ENCODE measurements at regions not wholly inside any gene's neighbourhood (a gene's known extent, or its start where the extent isn't known, plus 50 kb on each side); places are given as distances from the start of the nearest gene placed in this dataset.

DNA sequence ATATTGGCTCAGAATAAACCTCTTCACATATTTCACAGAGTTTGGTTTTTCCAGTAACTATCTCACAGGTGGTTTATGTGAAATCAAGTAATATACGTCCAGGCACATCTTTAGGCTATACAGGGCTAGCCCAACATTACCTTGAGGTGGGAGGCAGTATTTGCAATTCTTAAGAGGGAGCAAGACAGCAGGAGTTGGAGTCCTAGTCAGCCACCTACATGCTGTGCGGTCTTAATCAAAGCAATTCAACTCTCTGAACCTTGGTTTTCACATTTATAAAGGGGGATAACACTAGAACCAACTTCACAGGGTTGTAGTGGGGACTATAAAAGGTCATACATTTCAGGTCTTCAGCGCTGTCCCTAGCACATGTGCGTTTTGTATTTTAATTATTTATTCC lies 73.5 kb upstream of the FICD start:
- TF ChIP-seq, protein P1, sequence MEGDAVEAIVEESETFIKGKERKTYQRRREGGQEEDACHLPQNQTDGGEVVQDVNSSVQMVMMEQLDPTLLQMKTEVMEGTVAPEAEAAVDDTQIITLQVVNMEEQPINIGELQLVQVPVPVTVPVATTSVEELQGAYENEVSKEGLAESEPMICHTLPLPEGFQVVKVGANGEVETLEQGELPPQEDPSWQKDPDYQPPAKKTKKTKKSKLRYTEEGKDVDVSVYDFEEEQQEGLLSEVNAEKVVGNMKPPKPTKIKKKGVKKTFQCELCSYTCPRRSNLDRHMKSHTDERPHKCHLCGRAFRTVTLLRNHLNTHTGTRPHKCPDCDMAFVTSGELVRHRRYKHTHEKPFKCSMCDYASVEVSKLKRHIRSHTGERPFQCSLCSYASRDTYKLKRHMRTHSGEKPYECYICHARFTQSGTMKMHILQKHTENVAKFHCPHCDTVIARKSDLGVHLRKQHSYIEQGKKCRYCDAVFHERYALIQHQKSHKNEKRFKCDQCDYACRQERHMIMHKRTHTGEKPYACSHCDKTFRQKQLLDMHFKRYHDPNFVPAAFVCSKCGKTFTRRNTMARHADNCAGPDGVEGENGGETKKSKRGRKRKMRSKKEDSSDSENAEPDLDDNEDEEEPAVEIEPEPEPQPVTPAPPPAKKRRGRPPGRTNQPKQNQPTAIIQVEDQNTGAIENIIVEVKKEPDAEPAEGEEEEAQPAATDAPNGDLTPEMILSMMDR (IDR thresholded peaks at IDR 0.05; ENCODE audit: insufficient read depth, low read depth, low read length, missing control alignments), result no peak
- H3K4me3 ChIP-seq (ENCODE audit: low read length), result no peak overlapping the region
- no peak for DNase-seq (ENCODE audit: low read depth)

DNA sequence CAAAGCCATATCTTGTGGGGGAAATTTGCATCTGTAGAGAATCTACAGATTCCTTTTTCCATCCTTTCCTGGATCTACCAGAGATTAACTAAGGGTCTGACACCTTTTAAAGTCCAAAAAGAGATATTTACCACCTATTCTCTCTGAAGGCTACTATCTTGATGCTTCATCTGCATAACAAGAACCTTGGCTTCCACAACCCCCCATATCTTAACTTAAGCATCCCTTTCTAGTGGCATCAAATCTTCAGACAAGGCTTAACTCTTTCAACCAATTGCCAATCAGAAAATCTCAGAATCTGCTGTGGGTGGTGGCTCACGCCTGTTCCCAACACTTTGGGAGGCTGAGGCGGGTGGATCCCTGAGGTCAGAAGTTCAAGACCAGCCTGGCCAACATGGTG lies 74.3 kb upstream of the FICD start:
- H3K4me3 ChIP-seq (ENCODE audit: low read length), result no peak overlapping the region
- TF ChIP-seq, protein P1 (IDR thresholded peaks at IDR 0.05; ENCODE audit: insufficient read depth, low read depth, low read length, missing control alignments), result no peak
- no peak for DNase-seq (ENCODE audit: low read depth)

DNA sequence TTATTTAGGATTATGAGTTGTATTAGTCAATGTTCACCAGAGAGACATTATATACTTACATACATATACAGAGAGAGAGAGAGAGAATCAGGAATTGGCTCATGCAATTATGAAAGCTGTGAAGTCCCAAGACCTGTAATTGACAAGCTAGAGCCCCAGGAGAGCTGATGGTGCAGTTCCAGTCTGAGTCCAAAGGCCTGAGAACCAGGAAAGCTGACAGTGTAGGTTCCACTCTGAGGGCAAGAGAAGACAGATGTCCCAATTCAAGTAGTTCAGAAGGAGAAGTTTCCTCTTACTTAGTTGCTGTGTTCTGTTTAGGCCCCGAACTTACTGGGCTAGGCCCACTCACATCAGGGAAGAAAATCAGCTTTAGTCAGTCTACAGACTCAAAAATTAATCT lies 76.4 kb upstream of the FICD start:
- no peak overlapping the region for H3K4me3 ChIP-seq (ENCODE audit: low read length)
- TF ChIP-seq, protein P1 (IDR thresholded peaks at IDR 0.05; ENCODE audit: insufficient read depth, low read depth, low read length, missing control alignments), result no peak
- no peak for DNase-seq (ENCODE audit: low read depth)

DNA sequence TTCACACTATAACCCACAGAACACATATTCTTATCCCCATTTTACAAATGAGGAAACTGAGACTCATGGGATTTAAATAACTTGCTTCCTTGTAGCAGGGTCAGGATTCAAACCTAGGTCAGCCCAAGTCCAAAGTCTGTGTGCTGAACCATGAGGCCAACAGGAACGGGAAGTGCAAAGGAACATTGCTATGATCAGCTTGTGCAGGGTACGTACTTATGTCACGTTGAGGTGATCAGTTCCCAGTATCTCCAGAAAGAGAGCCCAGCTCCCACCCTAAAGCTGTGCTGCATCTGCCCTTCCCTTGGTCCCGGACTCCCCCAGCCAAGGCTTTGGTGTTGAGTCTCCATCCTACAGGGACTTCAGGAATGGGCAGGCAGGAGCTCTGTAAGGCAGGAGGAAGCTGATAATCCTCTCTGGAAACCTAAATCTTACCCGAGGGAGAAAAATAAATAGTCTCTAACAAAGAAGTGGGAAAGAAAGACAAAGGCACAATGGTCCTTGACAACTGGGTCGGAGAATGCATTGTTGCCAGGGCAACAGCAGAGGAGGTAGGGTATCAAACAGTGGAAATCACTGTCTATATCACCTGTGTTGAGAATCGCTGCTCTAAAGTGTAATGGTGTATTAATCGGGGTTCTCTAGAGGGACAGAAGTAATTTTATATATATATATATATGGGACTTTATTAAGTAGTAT lies 82.5 kb upstream of the FICD start:
- TF ChIP-seq, protein P1 (IDR thresholded peaks at IDR 0.05; ENCODE audit: insufficient read depth, low read depth, low read length, missing control alignments), result no peak
- H3K4me3 ChIP-seq (ENCODE audit: low read length), result no peak overlapping the region
- DNase-seq (ENCODE audit: low read depth), result no peak

DNA sequence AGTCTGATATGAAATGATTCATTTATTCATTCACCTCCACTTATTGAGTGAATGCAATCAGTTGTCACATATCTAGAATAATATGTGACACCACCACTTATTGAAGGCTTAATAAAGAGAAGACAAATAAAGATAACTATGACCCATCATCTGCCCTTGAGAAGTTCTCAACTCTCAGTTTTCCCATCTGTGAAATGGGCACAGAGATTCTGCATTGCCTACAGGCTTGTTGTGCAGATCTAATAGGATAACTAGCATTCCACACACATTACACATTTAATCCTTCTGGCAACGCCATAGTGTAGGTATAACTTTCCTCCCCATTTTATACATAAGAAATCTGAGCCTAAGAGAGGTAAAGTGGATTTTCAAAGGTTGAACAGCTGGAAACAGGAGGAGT lies 84.2 kb upstream of the FICD start:
- no peak for DNase-seq (ENCODE audit: low read depth)
- TF ChIP-seq, protein P1 (IDR thresholded peaks at IDR 0.05; ENCODE audit: insufficient read depth, low read depth, low read length, missing control alignments), result no peak
- H3K4me3 ChIP-seq (ENCODE audit: low read length), result no peak overlapping the region

DNA sequence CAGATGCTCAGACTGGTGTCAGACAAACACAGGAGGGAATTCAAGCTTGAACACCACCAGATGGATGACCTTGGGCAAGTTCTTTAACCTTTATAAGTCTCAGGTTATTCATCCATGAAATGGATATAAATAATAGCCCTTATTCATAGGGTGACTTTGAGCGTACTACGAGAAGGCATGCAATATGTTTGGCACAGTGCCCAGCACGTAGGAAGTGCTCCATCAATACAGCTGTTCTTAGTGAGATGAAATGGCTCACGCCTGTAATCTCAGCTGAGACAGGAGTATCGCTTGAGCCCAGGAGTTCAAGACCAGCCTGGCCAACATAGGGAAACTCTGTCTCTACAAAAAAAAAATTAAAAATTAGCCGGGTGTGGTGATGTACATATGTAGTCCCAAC lies 84.8 kb upstream of the FICD start:
- H3K4me3 ChIP-seq (ENCODE audit: low read length), result no peak overlapping the region
- peak; percentile 14 for DNase-seq (ENCODE audit: low read depth)
- TF ChIP-seq, protein P1 (IDR thresholded peaks at IDR 0.05; ENCODE audit: insufficient read depth, low read depth, low read length, missing control alignments), result no peak

DNA sequence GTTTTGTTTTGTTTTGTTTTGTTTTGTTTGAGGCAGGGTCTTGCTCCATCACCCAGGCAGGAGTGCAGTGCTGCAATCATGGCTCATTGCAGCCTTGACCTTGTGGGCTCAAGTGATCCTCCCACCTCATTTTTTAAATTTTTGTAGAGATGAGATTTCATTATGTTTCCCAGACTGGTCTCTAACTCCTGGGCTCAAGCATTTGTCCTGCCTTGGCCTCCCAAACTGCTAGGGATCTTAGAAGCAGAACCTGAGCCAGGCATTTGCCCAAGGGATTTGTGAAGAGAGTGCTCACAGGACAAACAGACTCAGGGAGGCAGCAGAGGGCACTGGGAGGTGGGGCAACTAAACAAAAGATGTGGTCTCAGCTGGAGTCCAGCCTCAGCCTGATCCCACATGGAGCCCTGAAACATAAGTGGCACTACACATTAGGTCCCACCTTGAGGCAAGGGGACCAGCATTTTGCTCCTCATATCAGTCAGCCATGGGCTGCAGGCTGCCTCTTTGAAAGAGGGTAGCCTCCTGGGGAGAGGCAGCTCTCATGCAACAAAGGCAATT lies 86.2 kb upstream of the CMKLR1 start:
- no peak overlapping the region for H3K4me3 ChIP-seq (ENCODE audit: low read length)
- DNase-seq (ENCODE audit: low read depth), result no peak
- TF ChIP-seq, protein P1 (IDR thresholded peaks at IDR 0.05; ENCODE audit: insufficient read depth, low read depth, low read length, missing control alignments), result no peak

Data from epithelial cell of esophagus (primary cell).